ENCODE measurements at regions not wholly inside any gene's neighbourhood (a gene's known extent, or its start where the extent isn't known, plus 50 kb on each side); places are given as distances from the start of the nearest gene placed in this dataset.
"Not testable (repeated sequence)": the region's sequence is repeated elsewhere in the genome, so short reads cannot be mapped to it uniquely, and the experiment has no call there.

- Histone ChIP-seq H3K27ac (ENCODE audit: low read depth, low read length, poor library complexity, severe bottlenecking) (no peak overlapping the region), H3K4me3 (ENCODE audit: low read depth, low read length, poor library complexity, severe bottlenecking) (no peak overlapping the region), H3K79me2 (ENCODE audit: insufficient read depth, low read length) (no peaks in the 10 kb centered on the region), H3K9me3 (ENCODE audit: low read length) (no peaks in the 10 kb centered on the region), H3K9ac (ENCODE audit: low read length) (no peak overlapping the region), H3F3A (ENCODE audit: insufficient read depth, low read length) (no peaks in the 10 kb centered on the region), H3K27me3 (ENCODE audit: insufficient read depth, low read length) (no peaks in the 10 kb centered on the region; the same call in 1 of the 2 replicates), H3K9me2 (ENCODE audit: low read depth, low read length) (no peaks in the 10 kb centered on the region), H3K4me1 (ENCODE audit: insufficient read depth, low read length, severe bottlenecking) (no peaks in the 10 kb centered on the region), H3K4me2 (ENCODE audit: low read length) (no peak overlapping the region), H2AFZ (ENCODE audit: low read length) (no peak overlapping the region), H4K20me1 (ENCODE audit: insufficient read depth, low read length) (no peaks in the 10 kb centered on the region), H3K36me3 (ENCODE audit: insufficient read depth, low read length) (no peaks in the 10 kb centered on the region)
- TF ChIP-seq, protein P1, sequence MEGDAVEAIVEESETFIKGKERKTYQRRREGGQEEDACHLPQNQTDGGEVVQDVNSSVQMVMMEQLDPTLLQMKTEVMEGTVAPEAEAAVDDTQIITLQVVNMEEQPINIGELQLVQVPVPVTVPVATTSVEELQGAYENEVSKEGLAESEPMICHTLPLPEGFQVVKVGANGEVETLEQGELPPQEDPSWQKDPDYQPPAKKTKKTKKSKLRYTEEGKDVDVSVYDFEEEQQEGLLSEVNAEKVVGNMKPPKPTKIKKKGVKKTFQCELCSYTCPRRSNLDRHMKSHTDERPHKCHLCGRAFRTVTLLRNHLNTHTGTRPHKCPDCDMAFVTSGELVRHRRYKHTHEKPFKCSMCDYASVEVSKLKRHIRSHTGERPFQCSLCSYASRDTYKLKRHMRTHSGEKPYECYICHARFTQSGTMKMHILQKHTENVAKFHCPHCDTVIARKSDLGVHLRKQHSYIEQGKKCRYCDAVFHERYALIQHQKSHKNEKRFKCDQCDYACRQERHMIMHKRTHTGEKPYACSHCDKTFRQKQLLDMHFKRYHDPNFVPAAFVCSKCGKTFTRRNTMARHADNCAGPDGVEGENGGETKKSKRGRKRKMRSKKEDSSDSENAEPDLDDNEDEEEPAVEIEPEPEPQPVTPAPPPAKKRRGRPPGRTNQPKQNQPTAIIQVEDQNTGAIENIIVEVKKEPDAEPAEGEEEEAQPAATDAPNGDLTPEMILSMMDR (IDR thresholded peaks at IDR 0.05; ENCODE audit: low read length): no peak
- TF ChIP-seq EZH2 (IDR thresholded peaks at IDR 0.05; ENCODE audit: borderline replicate concordance, low read length): no peak
Observed at GRCh38 chr10:114872519-114873087, 51.0 kb downstream of the FHIP2A start.

DNA sequence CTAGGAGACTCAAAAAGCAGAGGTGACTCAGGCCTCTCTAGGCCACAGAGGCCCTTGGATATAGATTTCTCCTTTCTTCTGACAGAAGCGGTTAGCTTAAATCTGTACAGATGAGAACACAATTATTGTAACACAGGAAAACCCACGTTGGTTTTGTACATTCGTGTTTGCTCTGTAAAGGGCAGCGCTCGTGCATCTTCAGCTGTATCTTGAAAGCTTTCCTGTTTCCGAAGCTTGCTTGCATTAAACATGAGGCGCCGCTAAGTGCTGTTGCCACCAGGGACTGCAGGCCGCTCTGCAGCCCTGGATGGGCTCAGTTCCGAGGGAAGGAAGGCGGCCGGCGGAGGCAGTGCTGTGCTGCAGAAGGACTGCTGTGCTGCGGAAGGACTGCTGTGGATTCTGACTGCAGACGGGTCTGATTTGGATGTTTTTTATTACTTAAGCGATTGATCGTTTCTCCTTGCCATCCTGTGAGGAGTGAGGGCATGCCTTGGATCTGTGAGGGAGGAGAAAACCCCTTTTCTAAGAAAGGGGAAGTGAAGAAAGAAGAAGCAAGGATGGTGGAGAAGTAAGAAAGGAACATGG is 53.3 kb downstream of the FHIP2A start:
- Histone ChIP-seq H3K4me2 (ENCODE audit: low read length) (no peak overlapping the region), H3K4me3 (ENCODE audit: low read depth, low read length, poor library complexity, severe bottlenecking) (no peak overlapping the region), H3K27ac (ENCODE audit: low read depth, low read length, poor library complexity, severe bottlenecking) (no peak overlapping the region), H3K9ac (ENCODE audit: low read length) (no peak overlapping the region), H4K20me1 (ENCODE audit: insufficient read depth, low read length) (no peaks in the 10 kb centered on the region), H3K79me2 (ENCODE audit: insufficient read depth, low read length) (no peaks in the 10 kb centered on the region), H3K36me3 (ENCODE audit: insufficient read depth, low read length) (no peaks in the 10 kb centered on the region), H3F3A (ENCODE audit: insufficient read depth, low read length) (no peaks in the 10 kb centered on the region), H3K27me3 (ENCODE audit: insufficient read depth, low read length) (no peaks in the 10 kb centered on the region; the same call in 1 of the 2 replicates), H3K4me1 (ENCODE audit: insufficient read depth, low read length, severe bottlenecking) (no peaks in the 10 kb centered on the region), H2AFZ (ENCODE audit: low read length) (no peak overlapping the region), H3K9me3 (ENCODE audit: low read length) (no peaks in the 10 kb centered on the region), H3K9me2 (ENCODE audit: low read depth, low read length) (no peaks in the 10 kb centered on the region)
- TF ChIP-seq EZH2 (IDR thresholded peaks at IDR 0.05; ENCODE audit: borderline replicate concordance, low read length): no peak
- TF ChIP-seq, protein P1 (IDR thresholded peaks at IDR 0.05; ENCODE audit: low read length): no peak

- not testable (repeated sequence) for H3K4me2 ChIP-seq (ENCODE audit: low read length); H3K4me1 ChIP-seq (ENCODE audit: insufficient read depth, low read length, severe bottlenecking); H3K27ac ChIP-seq (ENCODE audit: low read depth, low read length, poor library complexity, severe bottlenecking); H3K27me3 ChIP-seq (ENCODE audit: insufficient read depth, low read length); H3K4me3 ChIP-seq (ENCODE audit: low read depth, low read length, poor library complexity, severe bottlenecking); H3K36me3 ChIP-seq (ENCODE audit: insufficient read depth, low read length); H3K79me2 ChIP-seq (ENCODE audit: insufficient read depth, low read length); H4K20me1 ChIP-seq (ENCODE audit: insufficient read depth, low read length); H2AFZ ChIP-seq (ENCODE audit: low read length); H3K9me2 ChIP-seq (ENCODE audit: low read depth, low read length); H3F3A ChIP-seq (ENCODE audit: insufficient read depth, low read length); H3K9ac ChIP-seq (ENCODE audit: low read length); H3K9me3 ChIP-seq (ENCODE audit: low read length)
Observed at GRCh38 chr10:114875590-114876081, 54.1 kb downstream of the FHIP2A start.

DNA sequence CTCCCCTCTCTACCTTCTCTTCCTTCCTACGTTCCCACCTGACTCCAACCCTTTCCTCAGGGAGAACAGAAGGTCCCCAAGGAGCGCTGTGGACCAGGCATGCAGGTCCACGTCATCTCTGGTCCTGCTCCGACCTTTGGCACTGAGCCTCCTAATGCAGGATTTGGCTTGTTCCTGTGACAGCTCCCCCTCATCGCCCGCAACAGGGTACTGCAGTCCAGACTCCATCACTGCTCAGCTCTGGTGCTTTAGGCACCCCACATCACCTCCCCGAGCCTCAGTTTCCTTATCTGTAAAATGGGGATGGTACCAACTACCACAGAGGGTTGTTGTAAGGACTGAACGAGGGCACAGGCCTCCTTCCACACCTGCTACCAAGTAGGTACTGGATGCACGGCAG is 54.6 kb downstream of the FHIP2A start:
- Histone ChIP-seq H3F3A (ENCODE audit: insufficient read depth, low read length) (no peaks in the 10 kb centered on the region), H3K4me3 (ENCODE audit: low read depth, low read length, poor library complexity, severe bottlenecking) (no peak overlapping the region), H4K20me1 (ENCODE audit: insufficient read depth, low read length) (no peaks in the 10 kb centered on the region), H3K27ac (ENCODE audit: low read depth, low read length, poor library complexity, severe bottlenecking) (no peak overlapping the region), H3K4me1 (ENCODE audit: insufficient read depth, low read length, severe bottlenecking) (no peaks in the 10 kb centered on the region), H3K9me3 (ENCODE audit: low read length) (no peaks in the 10 kb centered on the region), H3K9me2 (ENCODE audit: low read depth, low read length) (no peaks in the 10 kb centered on the region), H3K4me2 (ENCODE audit: low read length) (no peak overlapping the region), H3K36me3 (ENCODE audit: insufficient read depth, low read length) (no peaks in the 10 kb centered on the region), H3K9ac (ENCODE audit: low read length) (no peak overlapping the region), H3K79me2 (ENCODE audit: insufficient read depth, low read length) (no peaks in the 10 kb centered on the region), H3K27me3 (ENCODE audit: insufficient read depth, low read length) (no peaks in the 10 kb centered on the region; the same call in 1 of the 2 replicates), H2AFZ (ENCODE audit: low read length) (no peak overlapping the region)
- TF ChIP-seq, protein P1 (IDR thresholded peaks at IDR 0.05; ENCODE audit: low read length): no peak; the same call in 1 of the 2 replicates
- no peak for TF ChIP-seq EZH2 (IDR thresholded peaks at IDR 0.05; ENCODE audit: borderline replicate concordance, low read length)

All from OCI-LY1 (cell line).